NT2/D1 (cell line): ENCODE measurements at regions not wholly inside any gene's neighbourhood (a gene's known extent, or its start where the extent isn't known, plus 50 kb on each side); places are given as distances from the start of the nearest gene placed in this dataset.
"Not testable (repeated sequence)": the region's sequence is repeated elsewhere in the genome, so short reads cannot be mapped to it uniquely, and the experiment has no call there.

Experiments used
- DNase-seq: peaks from one replicate; pipeline ENCODE4 v3.0.0-alpha.2; 2011; ENCODE audit warnings: low read depth, low spot score
- H3K27me3 ChIP-seq: 2 replicates; pipeline ENCODE4 v1.6.0; 2011; ENCODE audit warnings: mild to moderate bottlenecking; ENCODE audit not compliant: insufficient read length, insufficient read depth
- H3K36me3 ChIP-seq: 2 replicates; pipeline ENCODE4 v1.6.1; 2011; ENCODE audit warnings: mild to moderate bottlenecking, low read length, mixed read lengths; ENCODE audit not compliant: insufficient read depth, insufficient read length
- H3K4me1 ChIP-seq: 2 replicates; pipeline ENCODE4 v1.5.1; 2011; ENCODE audit not compliant: insufficient read depth, insufficient read length
- H3K4me3 ChIP-seq: 2 replicates; pipeline ENCODE4 v1.5.1; 2011; ENCODE audit warnings: low read depth; ENCODE audit not compliant: insufficient read length
- H3K9ac ChIP-seq: 2 replicates; pipeline ENCODE4 v1.6.0; 2011; ENCODE audit warnings: low read depth; ENCODE audit not compliant: insufficient read length
- H3K9me3 ChIP-seq: 2 replicates; pipeline ENCODE4 v1.5.1; 2011; ENCODE audit warnings: mild to moderate bottlenecking, low read length; ENCODE audit not compliant: insufficient read depth
- SUZ12 ChIP-seq: IDR thresholded peaks from 2 replicates; pipeline ENCODE4 v1.6.1; 2011; ENCODE audit not compliant: insufficient read length, insufficient read depth; ENCODE audit errors: extremely low read depth
- YY1 ChIP-seq: IDR thresholded peaks from 2 replicates; pipeline ENCODE4 v1.6.1; 2011; ENCODE audit not compliant: insufficient read length, insufficient read depth
- ZNF274 ChIP-seq: IDR thresholded peaks from 2 replicates; pipeline ENCODE4 v1.6.1; 2011; ENCODE audit warnings: mild to moderate bottlenecking, low read depth, low read length

DNA sequence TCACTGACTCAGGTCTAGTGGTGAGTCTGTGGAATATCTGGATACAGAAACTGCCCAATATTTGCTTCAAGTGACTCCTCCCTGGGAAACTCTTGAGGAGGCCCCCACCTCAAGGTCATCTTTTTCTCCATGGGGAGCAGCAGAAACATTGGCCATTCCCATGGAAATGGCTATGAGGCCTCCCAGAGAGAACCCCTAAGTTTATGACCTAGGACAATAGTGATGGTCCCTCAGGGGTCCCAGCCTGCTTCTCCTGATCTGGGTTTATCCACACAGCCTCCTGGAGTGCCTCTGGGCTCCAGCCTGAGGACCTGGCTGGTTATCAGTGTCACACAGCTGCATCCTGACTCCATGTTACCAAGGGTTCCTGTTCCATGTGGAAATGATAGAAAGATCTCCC lies 131.2 kb downstream of the ZNF280B start:
- H3K4me1 ChIP-seq, result no peaks in the 10 kb centered on the region

DNA sequence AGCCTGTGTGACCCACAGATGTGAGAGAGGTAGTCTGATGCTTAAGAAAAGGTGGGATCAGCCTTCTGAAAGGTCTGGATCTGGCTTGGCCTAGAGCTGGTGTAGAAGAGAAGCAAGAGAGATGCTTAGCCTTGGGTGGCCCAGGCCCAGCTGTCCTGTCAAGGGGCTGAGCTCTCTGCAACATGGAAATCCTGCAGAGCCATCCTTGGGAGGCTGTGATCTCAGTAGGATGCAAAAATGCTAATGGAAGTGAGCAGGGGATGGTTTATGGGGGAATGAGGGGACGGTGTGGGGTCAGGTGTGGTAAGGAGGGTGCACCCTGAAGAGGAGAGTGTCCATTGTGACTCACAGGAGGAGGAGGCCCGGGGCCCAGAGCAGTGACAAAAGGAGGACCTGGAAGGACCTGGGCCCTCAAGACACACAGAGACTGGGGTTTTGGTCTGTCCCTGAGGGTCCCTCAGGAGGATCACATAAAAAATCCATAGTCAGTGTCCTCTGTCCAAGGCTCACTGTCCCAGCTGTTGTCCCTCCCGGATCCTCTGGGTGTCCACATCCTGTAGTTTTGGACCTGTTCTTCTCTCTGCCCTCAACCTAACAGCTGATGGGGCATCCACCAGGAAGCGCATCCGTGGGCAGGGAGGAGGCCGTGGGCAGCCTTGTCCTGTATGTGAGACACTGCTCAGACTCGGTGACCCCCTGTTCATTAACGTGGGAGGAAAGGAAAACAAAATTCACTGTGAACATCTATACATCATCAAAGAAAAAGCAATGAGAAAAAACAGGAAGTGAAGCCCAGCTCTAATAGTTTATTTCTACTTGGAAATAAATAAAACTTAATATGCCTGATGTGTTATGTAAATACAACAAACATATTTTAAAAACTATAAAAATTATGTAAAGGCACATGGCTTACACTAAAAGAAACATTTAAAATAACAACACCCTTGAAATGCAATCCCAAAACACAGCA lies 129.8 kb downstream of the ZNF280B start:
- DNase-seq, result no peak
- Histone ChIP-seq H3K4me3 (no peak overlapping the region), H3K9me3 (no peaks in the 10 kb centered on the region), H3K4me1 (no peaks in the 10 kb centered on the region), H3K36me3 (no peaks in the 10 kb centered on the region), H3K9ac (no peak overlapping the region), H3K27me3 (peaks cover 100% of the 10 kb centered on the region)
- TF ChIP-seq SUZ12 (no peak), ZNF274 (no peak), YY1 (no peak)

More for the DNA sequence above, 131.2 kb downstream of the ZNF280B start:
- Histone ChIP-seq H3K36me3 (no peaks in the 10 kb centered on the region), H3K9ac (no peak overlapping the region), H3K9me3 (no peaks in the 10 kb centered on the region), H3K4me3 (no peak overlapping the region), H3K27me3 (peaks cover 100% of the 10 kb centered on the region)
- DNase-seq, result no peak
- TF ChIP-seq SUZ12, result no peak
- TF ChIP-seq YY1, result no peak
- TF ChIP-seq ZNF274, result no peak

DNA sequence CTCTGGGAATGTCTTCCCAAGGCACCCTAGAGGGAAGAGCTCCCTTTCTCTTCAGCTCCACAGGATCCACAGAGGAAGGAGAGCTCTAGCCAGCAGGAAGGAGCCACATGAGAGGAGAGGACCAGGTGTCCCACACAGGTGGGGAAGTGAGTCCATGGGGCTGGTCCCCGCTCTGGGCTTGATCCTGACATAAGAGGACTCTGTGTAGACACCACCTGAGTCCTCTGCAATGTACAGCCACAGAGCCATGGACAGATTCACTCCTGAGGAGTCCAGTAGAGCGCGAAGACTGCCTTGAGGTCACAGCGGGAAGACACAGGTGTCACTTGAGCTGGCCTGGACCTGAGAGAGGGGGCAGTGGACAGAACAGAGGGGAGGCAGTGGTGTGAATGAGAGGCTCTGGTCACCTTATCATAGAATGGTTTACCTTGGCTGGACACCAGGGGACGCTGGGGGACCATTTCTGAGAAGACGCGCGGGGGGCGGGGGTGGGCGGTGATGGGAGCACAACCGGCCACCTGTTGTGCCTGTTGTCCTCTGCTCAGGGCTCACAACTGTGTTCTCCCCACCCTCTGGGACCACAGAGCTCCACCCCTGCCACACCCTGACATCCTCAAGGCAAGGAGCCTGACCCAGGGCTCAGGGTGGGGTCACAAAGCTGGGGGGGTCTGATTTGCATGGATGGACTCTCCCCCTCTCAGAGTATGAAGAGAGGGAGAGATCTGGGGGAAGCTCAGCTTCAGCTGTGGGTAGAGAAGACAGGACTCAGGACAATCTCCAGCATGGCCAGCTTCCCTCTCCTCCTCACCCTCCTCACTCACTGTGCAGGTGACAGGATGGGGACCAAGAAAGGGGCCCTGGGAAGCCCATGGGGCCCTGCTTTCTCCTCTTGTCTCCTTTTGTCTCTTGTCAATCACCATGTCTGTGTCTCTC lies 128.2 kb downstream of the ZNF280B start:
- TF ChIP-seq YY1, result no peak
- TF ChIP-seq ZNF274, result no peak
- no peak for TF ChIP-seq SUZ12
- DNase-seq, result no peak
- Histone ChIP-seq H3K27me3 (peaks cover 100% of the 10 kb centered on the region), H3K4me3 (no peak overlapping the region), H3K9ac (no peak overlapping the region), H3K4me1 (no peaks in the 10 kb centered on the region), H3K36me3 (no peaks in the 10 kb centered on the region), H3K9me3 (no peaks in the 10 kb centered on the region)

DNA sequence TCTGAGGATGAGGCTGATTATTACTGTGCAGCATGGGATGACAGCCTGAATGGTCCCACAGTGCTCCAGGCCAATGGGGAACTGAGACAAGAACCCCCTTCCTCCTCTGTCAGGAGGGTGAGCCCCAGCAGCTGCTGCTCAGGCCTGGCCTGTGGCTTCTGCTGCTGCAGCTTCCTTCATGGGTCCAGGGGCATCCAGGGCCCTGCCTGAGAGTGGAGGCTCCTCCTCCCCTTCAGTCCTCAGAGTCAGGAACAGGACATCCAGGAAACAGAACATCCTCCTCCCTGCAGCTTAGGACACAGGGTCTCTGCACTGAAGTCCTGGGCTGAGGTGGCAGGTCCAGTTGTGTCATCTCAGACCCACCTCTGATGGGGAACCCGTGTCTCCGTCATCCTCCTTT lies 127.2 kb downstream of the ZNF280B start:
- H3K4me1 ChIP-seq, H3K9ac ChIP-seq, H3K36me3 ChIP-seq, DNase-seq, H3K4me3 ChIP-seq, H3K9me3 ChIP-seq: not testable (repeated sequence)
- peaks cover 100% of the 10 kb centered on the region for H3K27me3 ChIP-seq

DNA sequence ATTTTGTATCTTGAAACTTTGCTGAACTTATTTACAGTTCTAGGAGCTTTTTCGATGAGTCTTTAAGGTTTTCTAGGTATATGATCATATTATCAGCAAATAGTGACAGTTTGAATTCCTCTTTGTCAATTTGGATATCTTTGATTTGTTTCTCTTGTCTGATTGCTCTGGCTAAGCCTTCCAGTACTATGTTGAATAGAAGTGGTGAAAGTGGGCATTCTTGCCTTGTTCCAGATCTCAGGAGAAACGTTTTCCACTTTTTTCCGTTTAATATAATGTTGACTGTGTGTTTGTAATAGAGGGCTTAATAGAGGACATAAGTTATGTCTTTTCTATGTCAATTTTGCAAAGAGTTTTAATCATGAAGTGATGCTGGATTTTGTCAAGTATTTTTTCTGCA lies 124.3 kb downstream of the ZNF280B start:
- Histone ChIP-seq H3K4me3 (no peak overlapping the region), H3K9ac (no peak overlapping the region), H3K9me3 (no peaks in the 10 kb centered on the region), H3K27me3 (peaks cover 100% of the 10 kb centered on the region), H3K36me3 (no peaks in the 10 kb centered on the region), H3K4me1 (no peaks in the 10 kb centered on the region)
- TF ChIP-seq SUZ12 (no peak), ZNF274 (no peak), YY1 (no peak)
- no peak for DNase-seq

DNA sequence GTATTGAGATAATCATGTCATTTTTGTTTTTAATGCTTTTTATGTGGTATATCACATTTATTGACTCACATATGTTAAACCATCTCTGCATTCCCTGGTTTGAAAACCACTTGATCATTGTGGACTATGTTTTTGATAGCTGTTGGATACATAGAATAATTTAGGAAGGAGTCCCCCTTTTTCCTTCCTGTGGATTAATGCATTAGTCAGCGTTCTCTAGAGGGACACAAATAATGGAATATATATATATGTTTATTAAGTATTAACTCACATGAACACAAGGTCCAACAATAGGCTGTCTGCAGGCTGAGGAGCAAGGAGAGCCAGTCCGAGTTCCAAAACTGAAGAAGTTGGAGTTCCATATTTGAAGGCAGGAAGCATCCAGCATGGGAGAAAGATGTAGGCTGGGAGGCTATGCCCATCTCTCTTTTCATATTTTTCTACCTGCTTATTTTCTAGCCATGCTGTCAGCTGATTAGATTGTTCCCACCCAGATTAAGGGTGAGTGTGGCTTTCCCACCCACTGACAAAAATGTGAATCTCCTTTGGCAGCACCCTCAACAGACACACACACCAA lies 123.8 kb downstream of the ZNF280B start:
- Histone ChIP-seq H3K9me3 (no peaks in the 10 kb centered on the region), H3K4me3 (no peak overlapping the region), H3K4me1 (no peaks in the 10 kb centered on the region), H3K9ac (no peak overlapping the region), H3K36me3 (no peaks in the 10 kb centered on the region), H3K27me3 (peaks cover 100% of the 10 kb centered on the region)
- TF ChIP-seq SUZ12 (no peak), YY1 (no peak), ZNF274 (no peak)
- no peak for DNase-seq
